ENCODE measurements at regions not wholly inside any gene's neighbourhood (a gene's known extent, or its start where the extent isn't known, plus 50 kb on each side); places are given as distances from the start of the nearest gene placed in this dataset.

DNA sequence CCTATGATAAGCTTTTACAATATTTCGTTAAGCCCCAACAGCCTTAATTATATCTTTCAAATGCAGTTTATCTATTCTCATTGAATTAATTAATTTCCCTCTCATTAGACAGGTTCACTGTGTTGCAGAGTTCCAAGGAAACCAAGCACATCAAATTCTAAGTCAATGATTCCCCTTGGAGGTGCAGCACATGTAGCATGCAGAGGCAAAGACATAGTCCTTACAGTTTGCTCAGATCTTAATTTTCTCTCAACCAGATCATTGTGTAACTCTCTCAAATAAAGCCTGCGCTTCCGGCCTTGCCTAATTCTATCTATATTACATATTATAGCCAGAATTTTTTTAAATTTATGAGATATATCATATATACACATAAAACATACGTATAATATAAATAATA lies 205.4 kb downstream of the GRIA2 start:
- no peak for DNase-seq

DNA sequence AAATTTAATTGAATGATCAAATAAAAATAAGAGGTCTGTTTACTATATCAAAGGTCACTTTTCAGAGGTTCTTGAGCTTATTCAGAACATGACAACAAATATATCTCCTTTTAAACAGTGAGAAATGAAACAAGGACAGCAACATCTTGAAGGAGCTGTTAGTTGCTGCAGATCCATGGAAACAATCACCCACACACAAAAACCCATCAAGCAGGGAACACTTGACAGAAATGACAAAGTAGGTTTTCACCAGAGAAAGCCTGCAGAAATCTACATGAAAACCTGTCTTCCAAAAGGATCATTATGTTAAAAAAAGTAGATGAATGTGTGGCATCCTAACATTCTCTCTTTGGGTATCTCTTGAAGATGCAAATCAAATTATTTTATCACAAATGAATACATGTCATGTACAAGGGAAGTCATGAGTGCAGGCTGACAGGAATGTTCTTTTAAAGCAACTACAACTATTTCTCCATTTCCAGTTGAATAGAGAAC lies 203.0 kb downstream of the GRIA2 start:
- no peak for DNase-seq

DNA sequence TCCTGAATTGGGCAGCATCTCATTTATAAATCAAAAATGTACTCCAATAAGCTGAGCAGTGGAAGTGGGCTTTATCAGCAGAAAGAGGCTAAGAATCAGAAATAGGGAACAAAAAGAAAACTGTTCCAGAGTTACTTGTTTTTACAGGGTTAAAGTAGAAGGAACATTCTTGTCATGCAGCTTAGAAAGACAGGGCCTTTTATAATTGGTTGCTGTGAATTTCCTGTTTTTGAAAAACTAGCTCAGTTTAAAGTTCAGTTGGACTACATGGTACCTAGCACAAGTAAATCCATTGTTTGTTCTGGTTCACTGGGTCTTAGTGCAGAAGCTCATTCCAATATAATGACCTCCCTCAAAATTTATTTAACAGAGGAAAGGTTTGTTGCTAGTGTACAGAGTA lies 200.8 kb downstream of the GRIA2 start:
- DNase-seq = no peak
